ENCODE measurements at regions not wholly inside any gene's neighbourhood (a gene's known extent, or its start where the extent isn't known, plus 50 kb on each side); places are given as distances from the start of the nearest gene placed in this dataset.

DNA sequence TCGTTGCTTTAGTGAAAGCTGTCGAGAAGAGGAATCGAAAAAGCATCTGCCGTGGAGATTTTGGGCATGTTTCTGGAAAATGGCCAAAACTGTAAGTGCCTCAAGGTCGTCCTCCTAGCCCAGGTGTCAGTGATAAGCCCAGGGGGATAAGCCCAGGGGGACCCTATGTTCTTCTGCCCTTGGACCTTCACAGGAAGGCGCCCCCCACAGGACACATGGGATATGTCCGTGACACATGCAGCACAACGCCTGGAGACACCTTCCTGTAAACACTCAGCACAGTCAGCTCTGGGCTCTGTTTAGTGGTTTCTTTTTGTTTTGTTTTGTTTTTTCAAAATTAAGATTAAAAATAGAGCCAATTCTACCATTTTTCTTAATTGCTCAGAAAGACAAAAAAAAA lies 272.7 kb downstream of the KLF6 start:
- Histone ChIP-seq H3K4me1 (ENCODE audit: control insufficient read depth, low read length) (no peaks in the 10 kb centered on the region), H3K4me3 (ENCODE audit: low read length) (no peak overlapping the region), H3K27ac (ENCODE audit: low read depth, low read length) (no peak overlapping the region), H3K4me2 (ENCODE audit: low read length) (no peak overlapping the region), H4K20me1 (ENCODE audit: control insufficient read depth, insufficient read depth, low read depth, low read length) (no peaks in the 10 kb centered on the region), H3F3A (ENCODE audit: control insufficient read depth, insufficient read depth) (no peaks in the 10 kb centered on the region), H3K27me3 (ENCODE audit: control insufficient read depth, low read length) (no peaks in the 10 kb centered on the region), H3K36me3 (ENCODE audit: control insufficient read depth, low read length) (no peaks in the 10 kb centered on the region), H3K9me3 (ENCODE audit: control insufficient read depth, insufficient read depth, low read length) (no peaks in the 10 kb centered on the region), H3K9me2 (replicated peaks; ENCODE audit: control insufficient read depth, low read length) (no peaks in the 10 kb centered on the region), H3K79me2 (ENCODE audit: control insufficient read depth, low read length) (no peaks in the 10 kb centered on the region)
- TF ChIP-seq, protein P1, sequence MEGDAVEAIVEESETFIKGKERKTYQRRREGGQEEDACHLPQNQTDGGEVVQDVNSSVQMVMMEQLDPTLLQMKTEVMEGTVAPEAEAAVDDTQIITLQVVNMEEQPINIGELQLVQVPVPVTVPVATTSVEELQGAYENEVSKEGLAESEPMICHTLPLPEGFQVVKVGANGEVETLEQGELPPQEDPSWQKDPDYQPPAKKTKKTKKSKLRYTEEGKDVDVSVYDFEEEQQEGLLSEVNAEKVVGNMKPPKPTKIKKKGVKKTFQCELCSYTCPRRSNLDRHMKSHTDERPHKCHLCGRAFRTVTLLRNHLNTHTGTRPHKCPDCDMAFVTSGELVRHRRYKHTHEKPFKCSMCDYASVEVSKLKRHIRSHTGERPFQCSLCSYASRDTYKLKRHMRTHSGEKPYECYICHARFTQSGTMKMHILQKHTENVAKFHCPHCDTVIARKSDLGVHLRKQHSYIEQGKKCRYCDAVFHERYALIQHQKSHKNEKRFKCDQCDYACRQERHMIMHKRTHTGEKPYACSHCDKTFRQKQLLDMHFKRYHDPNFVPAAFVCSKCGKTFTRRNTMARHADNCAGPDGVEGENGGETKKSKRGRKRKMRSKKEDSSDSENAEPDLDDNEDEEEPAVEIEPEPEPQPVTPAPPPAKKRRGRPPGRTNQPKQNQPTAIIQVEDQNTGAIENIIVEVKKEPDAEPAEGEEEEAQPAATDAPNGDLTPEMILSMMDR (IDR thresholded peaks at IDR 0.05; ENCODE audit: low read depth, low read length, poor library complexity, severe bottlenecking) = no peak
- no peak for TF ChIP-seq EZH2phosphoT487 (IDR thresholded peaks at IDR 0.05; ENCODE audit: borderline replicate concordance, low read length)

- Histone ChIP-seq H3K9me2 (replicated peaks; ENCODE audit: control insufficient read depth, low read length) (no peaks in the 10 kb centered on the region), H3K4me1 (ENCODE audit: control insufficient read depth, low read length) (no peaks in the 10 kb centered on the region), H3K27ac (ENCODE audit: low read depth, low read length) (no peak overlapping the region), H3K9me3 (ENCODE audit: control insufficient read depth, insufficient read depth, low read length) (no peaks in the 10 kb centered on the region), H3K36me3 (ENCODE audit: control insufficient read depth, low read length) (no peaks in the 10 kb centered on the region), H3K79me2 (ENCODE audit: control insufficient read depth, low read length) (no peaks in the 10 kb centered on the region), H3K27me3 (ENCODE audit: control insufficient read depth, low read length) (no peaks in the 10 kb centered on the region), H4K20me1 (ENCODE audit: control insufficient read depth, insufficient read depth, low read depth, low read length) (no peaks in the 10 kb centered on the region), H3K4me2 (ENCODE audit: low read length) (no peak overlapping the region), H3F3A (ENCODE audit: control insufficient read depth, insufficient read depth) (no peaks in the 10 kb centered on the region), H3K4me3 (ENCODE audit: low read length) (no peak overlapping the region)
- TF ChIP-seq, protein P1 (IDR thresholded peaks at IDR 0.05; ENCODE audit: low read depth, low read length, poor library complexity, severe bottlenecking) = no peak
- no peak for TF ChIP-seq EZH2phosphoT487 (IDR thresholded peaks at IDR 0.05; ENCODE audit: borderline replicate concordance, low read length)
Observed at GRCh38 chr10:3511483-3511882, 273.5 kb downstream of the KLF6 start.

DNA sequence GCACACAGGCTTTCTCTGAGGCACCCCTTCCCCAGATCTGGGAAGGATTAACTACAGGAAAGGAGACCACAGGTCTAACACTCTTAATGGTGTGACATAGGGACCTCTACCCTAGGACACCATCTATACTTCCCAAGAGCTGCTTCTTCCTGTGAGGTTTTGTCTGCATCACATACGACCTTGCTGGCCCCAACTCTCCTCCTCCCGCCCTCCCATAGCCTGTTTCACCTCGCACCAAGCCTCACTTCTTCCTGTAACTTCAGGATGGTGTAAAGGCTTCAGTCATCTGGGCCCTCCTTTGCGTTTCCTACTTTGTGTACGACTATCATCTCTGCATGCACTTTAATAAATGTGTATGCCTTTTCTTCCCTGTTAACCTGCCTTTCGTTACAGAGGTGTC lies 274.3 kb downstream of the KLF6 start:
- Histone ChIP-seq H3K9me3 (ENCODE audit: control insufficient read depth, insufficient read depth, low read length) (no peaks in the 10 kb centered on the region), H3K4me2 (ENCODE audit: low read length) (no peak overlapping the region), H3K9me2 (replicated peaks; ENCODE audit: control insufficient read depth, low read length) (no peaks in the 10 kb centered on the region), H3K4me1 (ENCODE audit: control insufficient read depth, low read length) (no peaks in the 10 kb centered on the region), H3K4me3 (ENCODE audit: low read length) (no peak overlapping the region), H3K27me3 (ENCODE audit: control insufficient read depth, low read length) (no peaks in the 10 kb centered on the region), H3K27ac (ENCODE audit: low read depth, low read length) (no peak overlapping the region), H4K20me1 (ENCODE audit: control insufficient read depth, insufficient read depth, low read depth, low read length) (no peaks in the 10 kb centered on the region), H3K79me2 (ENCODE audit: control insufficient read depth, low read length) (no peaks in the 10 kb centered on the region), H3K36me3 (ENCODE audit: control insufficient read depth, low read length) (no peaks in the 10 kb centered on the region), H3F3A (ENCODE audit: control insufficient read depth, insufficient read depth) (no peaks in the 10 kb centered on the region)
- TF ChIP-seq EZH2phosphoT487 (IDR thresholded peaks at IDR 0.05; ENCODE audit: borderline replicate concordance, low read length) = no peak
- TF ChIP-seq, protein P1 (IDR thresholded peaks at IDR 0.05; ENCODE audit: low read depth, low read length, poor library complexity, severe bottlenecking) = no peak

GRCh38 chr10:3509355-3509754 lies 275.7 kb downstream of the KLF6 start:
- TF ChIP-seq, protein P1 (IDR thresholded peaks at IDR 0.05; ENCODE audit: low read depth, low read length, poor library complexity, severe bottlenecking) = no peak
- no peak for TF ChIP-seq EZH2phosphoT487 (IDR thresholded peaks at IDR 0.05; ENCODE audit: borderline replicate concordance, low read length)
- Histone ChIP-seq H3K9me2 (replicated peaks; ENCODE audit: control insufficient read depth, low read length) (no peaks in the 10 kb centered on the region), H3K4me3 (ENCODE audit: low read length) (no peak overlapping the region), H3K9me3 (ENCODE audit: control insufficient read depth, insufficient read depth, low read length) (no peaks in the 10 kb centered on the region), H3K79me2 (ENCODE audit: control insufficient read depth, low read length) (no peaks in the 10 kb centered on the region), H3K36me3 (ENCODE audit: control insufficient read depth, low read length) (no peaks in the 10 kb centered on the region), H3K4me2 (ENCODE audit: low read length) (no peak overlapping the region), H4K20me1 (ENCODE audit: control insufficient read depth, insufficient read depth, low read depth, low read length) (no peaks in the 10 kb centered on the region), H3K27ac (ENCODE audit: low read depth, low read length) (no peak overlapping the region), H3F3A (ENCODE audit: control insufficient read depth, insufficient read depth) (no peaks in the 10 kb centered on the region), H3K27me3 (ENCODE audit: control insufficient read depth, low read length) (no peaks in the 10 kb centered on the region), H3K4me1 (ENCODE audit: control insufficient read depth, low read length) (no peaks in the 10 kb centered on the region)
